SK-N-SH treated with all-trans-retinoic acid at 6 μM for 48 hours (cell line): ENCODE measurements at regions not wholly inside any gene's neighbourhood (a gene's known extent, or its start where the extent isn't known, plus 50 kb on each side); places are given as distances from the start of the nearest gene placed in this dataset.

Source experiments
- ARNTL ChIP-seq: fragments of 450-650 bp; formaldehyde crosslinking; IDR thresholded peaks from 2 replicates; pipeline ENCODE4 v1.5.0; 2020; ENCODE audit warnings: low read depth, mild to moderate bottlenecking, moderate library complexity, borderline replicate concordance
- BACH2 ChIP-seq: fragments of 250-450 bp; sonication (Bioruptor Pico); IDR thresholded peaks from 2 replicates; pipeline ENCODE4 v1.9.0; 2021; ENCODE audit warnings: mild to moderate bottlenecking, borderline replicate concordance
- ESRRG ChIP-seq: fragments of 250-450 bp; sonication (Bioruptor Pico); IDR thresholded peaks from 2 replicates; pipeline ENCODE4 v1.6.1; 2021; ENCODE audit warnings: mild to moderate bottlenecking
- RARB ChIP-seq: fragments of 250-450 bp; sonication (Bioruptor Pico); IDR thresholded peaks from 2 replicates; pipeline ENCODE4 v1.8.0; 2021; ENCODE audit warnings: mild to moderate bottlenecking, moderate library complexity
- SNAI2 ChIP-seq: fragments of 250-450 bp; sonication (Bioruptor Pico); IDR thresholded peaks from 2 replicates; pipeline ENCODE4 v1.5.0; 2020; ENCODE audit warnings: mild to moderate bottlenecking, moderate library complexity
- TOX ChIP-seq: fragments of 250-450 bp; sonication (Bioruptor Pico); IDR thresholded peaks from 2 replicates; pipeline ENCODE4 v1.8.0; 2021; ENCODE audit warnings: mild to moderate bottlenecking, moderate library complexity, borderline replicate concordance
- TF ChIP-seq, protein P1 (sequence below): fragments of 250-450 bp; sonication (Bioruptor Pico); IDR thresholded peaks from 2 replicates; pipeline ENCODE4 v1.5.0; 2020; ENCODE audit warnings: mild to moderate bottlenecking, moderate library complexity
- TF ChIP-seq, protein P2 (sequence below): fragments of 250-450 bp; sonication (Bioruptor Pico); IDR thresholded peaks from 2 replicates; pipeline ENCODE4 v1.8.0; 2020; ENCODE audit warnings: mild to moderate bottlenecking, moderate library complexity, borderline replicate concordance

DNA sequence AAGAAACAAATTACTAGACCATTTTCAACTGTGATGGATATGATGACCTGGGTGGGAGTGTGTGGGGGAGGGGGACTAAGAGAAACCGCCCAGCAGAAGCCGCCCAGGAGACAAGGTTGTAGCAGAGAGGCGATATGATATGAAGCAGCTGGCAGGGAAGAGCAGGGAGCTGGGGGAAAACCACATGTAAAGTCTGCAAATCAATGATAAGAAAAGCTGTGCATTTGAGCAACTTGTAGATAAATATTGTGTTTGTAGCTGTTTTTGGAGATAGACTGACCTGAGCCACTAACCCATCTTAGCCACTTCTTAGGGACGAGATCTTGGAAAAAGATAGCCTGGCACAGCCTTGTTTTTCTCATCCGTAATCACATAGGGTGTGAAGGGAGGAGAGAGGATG is 252.6 kb downstream of the SEC23IP start:
- TF ChIP-seq RARB (no peak), SNAI2 (CRISPR knock-in tag) (no peak), ESRRG (no peak), ARNTL (no peak), BACH2 (CRISPR knock-in tag) (no peak), TOX (CRISPR knock-in tag) (no peak)
- TF ChIP-seq, protein P1, sequence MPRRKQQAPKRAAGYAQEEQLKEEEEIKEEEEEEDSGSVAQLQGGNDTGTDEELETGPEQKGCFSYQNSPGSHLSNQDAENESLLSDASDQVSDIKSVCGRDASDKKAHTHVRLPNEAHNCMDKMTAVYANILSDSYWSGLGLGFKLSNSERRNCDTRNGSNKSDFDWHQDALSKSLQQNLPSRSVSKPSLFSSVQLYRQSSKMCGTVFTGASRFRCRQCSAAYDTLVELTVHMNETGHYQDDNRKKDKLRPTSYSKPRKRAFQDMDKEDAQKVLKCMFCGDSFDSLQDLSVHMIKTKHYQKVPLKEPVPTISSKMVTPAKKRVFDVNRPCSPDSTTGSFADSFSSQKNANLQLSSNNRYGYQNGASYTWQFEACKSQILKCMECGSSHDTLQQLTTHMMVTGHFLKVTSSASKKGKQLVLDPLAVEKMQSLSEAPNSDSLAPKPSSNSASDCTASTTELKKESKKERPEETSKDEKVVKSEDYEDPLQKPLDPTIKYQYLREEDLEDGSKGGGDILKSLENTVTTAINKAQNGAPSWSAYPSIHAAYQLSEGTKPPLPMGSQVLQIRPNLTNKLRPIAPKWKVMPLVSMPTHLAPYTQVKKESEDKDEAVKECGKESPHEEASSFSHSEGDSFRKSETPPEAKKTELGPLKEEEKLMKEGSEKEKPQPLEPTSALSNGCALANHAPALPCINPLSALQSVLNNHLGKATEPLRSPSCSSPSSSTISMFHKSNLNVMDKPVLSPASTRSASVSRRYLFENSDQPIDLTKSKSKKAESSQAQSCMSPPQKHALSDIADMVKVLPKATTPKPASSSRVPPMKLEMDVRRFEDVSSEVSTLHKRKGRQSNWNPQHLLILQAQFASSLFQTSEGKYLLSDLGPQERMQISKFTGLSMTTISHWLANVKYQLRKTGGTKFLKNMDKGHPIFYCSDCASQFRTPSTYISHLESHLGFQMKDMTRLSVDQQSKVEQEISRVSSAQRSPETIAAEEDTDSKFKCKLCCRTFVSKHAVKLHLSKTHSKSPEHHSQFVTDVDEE (CRISPR knock-in tag) = no peak
- TF ChIP-seq, protein P2, sequence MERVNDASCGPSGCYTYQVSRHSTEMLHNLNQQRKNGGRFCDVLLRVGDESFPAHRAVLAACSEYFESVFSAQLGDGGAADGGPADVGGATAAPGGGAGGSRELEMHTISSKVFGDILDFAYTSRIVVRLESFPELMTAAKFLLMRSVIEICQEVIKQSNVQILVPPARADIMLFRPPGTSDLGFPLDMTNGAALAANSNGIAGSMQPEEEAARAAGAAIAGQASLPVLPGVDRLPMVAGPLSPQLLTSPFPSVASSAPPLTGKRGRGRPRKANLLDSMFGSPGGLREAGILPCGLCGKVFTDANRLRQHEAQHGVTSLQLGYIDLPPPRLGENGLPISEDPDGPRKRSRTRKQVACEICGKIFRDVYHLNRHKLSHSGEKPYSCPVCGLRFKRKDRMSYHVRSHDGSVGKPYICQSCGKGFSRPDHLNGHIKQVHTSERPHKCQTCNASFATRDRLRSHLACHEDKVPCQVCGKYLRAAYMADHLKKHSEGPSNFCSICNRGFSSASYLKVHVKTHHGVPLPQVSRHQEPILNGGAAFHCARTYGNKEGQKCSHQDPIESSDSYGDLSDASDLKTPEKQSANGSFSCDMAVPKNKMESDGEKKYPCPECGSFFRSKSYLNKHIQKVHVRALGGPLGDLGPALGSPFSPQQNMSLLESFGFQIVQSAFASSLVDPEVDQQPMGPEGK (CRISPR knock-in tag) = no peak
